Lower lobe of right lung (tissue), 2 donors: ENCODE measurements at regions not wholly inside any gene's neighbourhood (a gene's known extent, or its start where the extent isn't known, plus 50 kb on each side); places are given as distances from the start of the nearest gene placed in this dataset.
"Not testable (repeated sequence)": the region's sequence is repeated elsewhere in the genome, so short reads cannot be mapped to it uniquely, and the experiment has no call there.

Experiments used
- ATAC-seq, 2 donors: fragments of 200-7000 bp; cut with Tn5 transposase; one replicate each; pipeline ENCODE4 v1.9.1; 2020 to 2022; ENCODE audit warnings: mild to moderate bottlenecking in 2 of 2, moderate library complexity in 2 of 2
- DNase-seq: peaks from one replicate; pipeline ENCODE4 v3.0.0-alpha.2; 2020
- H3K27ac ChIP-seq: fragments of 200-600 bp; one replicate; pipeline ENCODE4 v1.8.0; 2022
- H3K27me3 ChIP-seq: fragments of 200-600 bp; one replicate; pipeline ENCODE4 v1.8.0; 2022; ENCODE audit warnings: low read depth
- H3K36me3 ChIP-seq: fragments of 200-600 bp; one replicate; pipeline ENCODE4 v1.8.0; 2022; ENCODE audit warnings: mild to moderate bottlenecking
- H3K4me1 ChIP-seq: fragments of 200-600 bp; one replicate; pipeline ENCODE4 v1.8.0; 2022
- H3K4me3 ChIP-seq: fragments of 200-600 bp; one replicate; pipeline ENCODE4 v1.8.0; 2022; ENCODE audit warnings: mild to moderate bottlenecking
- H3K9me3 ChIP-seq: fragments of 200-600 bp; one replicate; pipeline ENCODE4 v1.8.0; 2022
- intact Hi-C: fragments of 100-400 bp; cut with DNase I; formaldehyde crosslinking; loops from one replicate; pipeline ENCODE4 v1.11.0; 2022
- TF ChIP-seq, protein P1 (sequence below): fragments of 200-600 bp; IDR thresholded peaks from one replicate; pipeline ENCODE4 v1.8.0; 2022; ENCODE audit warnings: antibody characterized with exemption, mild to moderate bottlenecking
- donor health status: DM: no; HTN: yes; CAD: no; lungs with severe emphysema.

DNA sequence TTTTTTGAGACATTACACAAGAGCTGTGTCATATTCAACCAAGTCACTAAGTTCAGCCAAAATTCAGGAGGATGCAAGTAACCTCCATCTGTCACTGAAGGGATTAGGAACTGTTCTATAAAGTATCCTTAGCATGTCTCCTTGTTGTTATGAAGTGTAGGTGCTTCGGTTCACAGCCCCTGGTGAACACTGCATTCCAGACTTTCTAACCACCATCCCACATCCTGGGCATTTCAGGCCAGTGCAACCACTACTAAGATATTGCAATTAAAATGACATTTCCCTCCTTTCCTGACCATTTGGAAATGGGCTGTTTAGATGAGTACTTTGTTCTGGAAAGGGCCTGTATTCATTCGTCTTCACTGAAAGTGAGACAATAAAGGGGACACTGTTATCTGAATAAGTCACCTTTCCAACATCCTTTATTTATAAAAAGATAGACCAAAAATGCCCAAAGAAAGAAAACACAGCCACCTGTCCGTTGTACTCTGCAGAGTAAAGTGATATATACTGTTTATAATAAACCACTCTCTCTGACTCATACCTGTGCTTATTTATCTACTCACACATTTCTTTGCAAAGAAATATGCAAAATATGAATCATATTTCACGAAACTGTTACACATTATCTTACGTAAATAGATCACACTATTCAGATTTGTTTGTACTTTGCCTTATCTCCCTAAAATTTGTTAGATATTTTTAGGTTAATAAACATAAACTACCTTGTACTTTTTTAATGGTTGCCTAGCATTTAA, 861.9 kb downstream of the CDH18 start:
- intact Hi-C loops, result no loop called here
- no peak for ATAC-seq

DNA sequence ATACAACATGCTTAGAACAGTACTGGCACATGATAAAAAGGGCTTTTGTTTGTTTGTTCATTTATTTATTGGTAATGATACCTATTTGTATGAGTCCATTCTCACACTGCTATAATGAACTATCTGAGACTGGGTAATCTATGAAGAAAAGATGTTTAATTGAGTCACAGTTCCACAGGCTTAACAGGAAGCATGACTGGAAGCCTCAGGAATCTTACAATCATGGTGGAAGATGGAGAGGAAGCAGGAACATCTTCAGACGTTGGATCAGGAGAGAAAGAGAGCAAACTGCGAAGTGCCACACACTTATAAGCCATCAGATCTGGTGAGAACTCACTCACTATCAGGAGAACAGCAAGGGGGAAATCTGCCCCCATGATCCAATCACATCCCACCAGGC, 847.7 kb downstream of the CDH18 start:
- Histone ChIP-seq H3K4me1 (no peaks in the 10 kb centered on the region), H3K4me3 (no peak overlapping the region), H3K9me3 (no peaks in the 10 kb centered on the region), H3K36me3 (no peaks in the 10 kb centered on the region), H3K27me3 (no peaks in the 10 kb centered on the region), H3K27ac (no peak overlapping the region)
- ATAC-seq (no peak), DNase-seq (no peak)
- intact Hi-C loops, result no loop called here
- TF ChIP-seq, protein P1, sequence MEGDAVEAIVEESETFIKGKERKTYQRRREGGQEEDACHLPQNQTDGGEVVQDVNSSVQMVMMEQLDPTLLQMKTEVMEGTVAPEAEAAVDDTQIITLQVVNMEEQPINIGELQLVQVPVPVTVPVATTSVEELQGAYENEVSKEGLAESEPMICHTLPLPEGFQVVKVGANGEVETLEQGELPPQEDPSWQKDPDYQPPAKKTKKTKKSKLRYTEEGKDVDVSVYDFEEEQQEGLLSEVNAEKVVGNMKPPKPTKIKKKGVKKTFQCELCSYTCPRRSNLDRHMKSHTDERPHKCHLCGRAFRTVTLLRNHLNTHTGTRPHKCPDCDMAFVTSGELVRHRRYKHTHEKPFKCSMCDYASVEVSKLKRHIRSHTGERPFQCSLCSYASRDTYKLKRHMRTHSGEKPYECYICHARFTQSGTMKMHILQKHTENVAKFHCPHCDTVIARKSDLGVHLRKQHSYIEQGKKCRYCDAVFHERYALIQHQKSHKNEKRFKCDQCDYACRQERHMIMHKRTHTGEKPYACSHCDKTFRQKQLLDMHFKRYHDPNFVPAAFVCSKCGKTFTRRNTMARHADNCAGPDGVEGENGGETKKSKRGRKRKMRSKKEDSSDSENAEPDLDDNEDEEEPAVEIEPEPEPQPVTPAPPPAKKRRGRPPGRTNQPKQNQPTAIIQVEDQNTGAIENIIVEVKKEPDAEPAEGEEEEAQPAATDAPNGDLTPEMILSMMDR, result no peak

More for the DNA sequence above, 861.9 kb downstream of the CDH18 start:
- H3K27ac ChIP-seq, result no peak overlapping the region
- no peaks in the 10 kb centered on the region for H3K36me3 ChIP-seq
- H3K4me3 ChIP-seq, result no peak overlapping the region
- TF ChIP-seq, protein P1, result no peak
- DNase-seq, result no peak
- no peaks in the 10 kb centered on the region for H3K9me3 ChIP-seq
- H3K4me1 ChIP-seq, result no peaks in the 10 kb centered on the region
- H3K27me3 ChIP-seq, result no peaks in the 10 kb centered on the region

DNA sequence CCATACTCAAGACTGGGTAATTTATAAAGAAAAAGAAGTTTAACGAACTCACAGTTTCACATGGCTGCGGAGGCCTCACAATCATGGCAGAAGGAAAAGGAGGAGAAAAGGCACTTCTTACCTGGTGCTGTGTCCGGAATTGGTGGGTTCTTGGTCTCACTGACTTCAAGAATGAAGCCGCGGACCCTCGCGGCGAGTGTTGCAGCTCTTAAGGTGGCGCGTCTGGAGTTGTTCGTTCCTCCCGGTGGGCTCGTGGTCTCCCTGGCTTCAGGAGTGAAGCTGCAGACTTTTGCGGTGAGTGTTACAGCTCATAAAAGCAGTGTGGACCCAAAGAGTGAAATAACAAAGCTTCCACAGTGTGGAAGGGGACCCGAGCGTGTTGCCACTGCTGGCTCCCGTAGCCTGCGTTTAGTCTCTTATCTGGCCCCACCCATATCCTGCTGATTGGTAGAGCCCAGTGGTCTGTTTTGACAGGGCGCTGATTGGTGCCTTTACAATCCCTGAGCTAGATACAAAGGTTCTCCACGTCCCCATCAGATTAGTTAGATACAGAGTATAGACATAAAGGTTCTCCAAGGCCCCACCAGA, 846.0 kb downstream of the CDH18 start:
- intact Hi-C loops, H3K27me3 ChIP-seq, DNase-seq, H3K4me1 ChIP-seq, ATAC-seq, H3K4me3 ChIP-seq, H3K27ac ChIP-seq, H3K9me3 ChIP-seq, H3K36me3 ChIP-seq: not testable (repeated sequence)

DNA sequence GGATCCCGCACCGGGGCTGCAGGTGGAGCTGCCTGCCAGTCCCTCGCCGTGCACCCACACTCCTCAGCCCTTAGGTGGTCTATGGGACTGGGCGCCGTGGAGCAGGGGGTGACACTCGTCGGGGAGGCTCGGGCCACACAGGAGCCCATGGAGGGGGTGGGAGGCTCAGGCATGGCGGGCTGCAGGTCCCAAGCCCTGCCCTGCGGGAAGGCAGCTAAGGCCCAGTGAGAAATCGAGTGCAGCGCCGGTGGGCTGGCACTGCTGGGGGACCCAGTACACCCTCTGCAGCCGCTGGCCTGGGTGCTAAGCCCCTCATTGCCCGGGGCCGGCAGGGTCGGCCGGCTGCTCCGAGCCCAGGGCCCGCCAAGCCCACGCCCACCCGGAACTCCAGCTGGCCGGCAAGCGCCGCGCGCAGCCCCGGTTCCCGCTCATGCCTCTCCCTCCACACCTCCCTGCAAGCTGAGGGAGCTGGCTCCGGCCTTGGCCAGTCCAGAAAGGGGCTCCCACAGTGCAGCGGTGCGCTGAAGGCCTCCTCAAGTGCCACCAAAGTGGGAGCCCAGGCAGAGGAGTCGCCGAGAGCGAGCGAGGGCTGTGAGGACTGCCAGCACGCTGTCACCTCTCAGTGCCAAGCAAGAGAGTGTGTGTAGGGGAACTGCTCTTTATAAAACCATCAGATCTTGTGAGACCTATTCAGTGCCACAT, 845.1 kb downstream of the CDH18 start:
- intact Hi-C loops, result not testable (repeated sequence)

DNA sequence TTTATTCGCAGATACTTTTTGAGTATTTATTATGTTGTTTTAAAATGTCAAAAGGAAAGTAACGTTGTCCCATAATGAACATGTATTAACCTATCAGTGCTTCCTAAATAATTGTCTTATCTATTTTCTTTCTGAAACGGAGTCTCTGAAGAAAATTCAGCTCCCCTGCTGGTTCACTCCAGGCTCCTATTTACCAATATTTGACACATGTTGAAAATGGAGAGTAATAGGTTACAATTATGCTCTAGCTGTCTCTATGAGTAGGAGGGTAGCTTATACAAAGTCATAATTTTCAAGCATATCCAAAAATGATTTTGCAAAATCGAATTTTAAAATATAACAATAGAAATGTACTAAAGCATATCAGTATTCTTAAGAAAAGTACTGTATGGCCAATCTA, 844.1 kb downstream of the CDH18 start:
- Histone ChIP-seq H3K27me3 (no peaks in the 10 kb centered on the region), H3K9me3 (no peaks in the 10 kb centered on the region), H3K36me3 (no peaks in the 10 kb centered on the region), H3K4me1 (no peaks in the 10 kb centered on the region), H3K4me3 (no peak overlapping the region), H3K27ac (no peak overlapping the region)
- DNase-seq (no peak), ATAC-seq (no peak)
- TF ChIP-seq, protein P1, result no peak
- intact Hi-C loops, result no loop called here

More for the DNA sequence above, 845.1 kb downstream of the CDH18 start:
- DNase-seq, H3K9me3 ChIP-seq, H3K27ac ChIP-seq, H3K36me3 ChIP-seq, H3K4me1 ChIP-seq, H3K4me3 ChIP-seq, H3K27me3 ChIP-seq, ATAC-seq: not testable (repeated sequence)

DNA sequence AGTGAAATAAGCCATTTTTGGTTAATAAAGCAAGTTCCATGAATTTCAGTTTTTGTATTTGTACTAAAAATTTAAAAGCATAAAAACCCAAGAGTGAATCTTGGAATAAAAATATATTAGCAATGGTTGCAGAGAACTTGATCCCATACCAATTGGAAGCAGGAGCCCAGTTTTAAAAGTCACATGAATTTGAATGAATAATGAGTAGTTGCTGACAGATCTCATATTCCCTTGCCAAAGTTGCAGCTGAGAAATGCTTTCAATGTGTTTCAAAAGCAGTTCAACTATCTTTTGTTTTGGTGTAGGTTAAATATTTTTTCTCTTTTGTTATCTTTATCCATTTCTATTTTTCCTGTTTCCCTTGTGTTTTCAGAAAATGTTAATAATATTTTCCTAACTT, 818.6 kb downstream of the CDH18 start:
- Histone ChIP-seq H3K4me3 (no peak overlapping the region), H3K4me1 (no peaks in the 10 kb centered on the region), H3K36me3 (no peaks in the 10 kb centered on the region), H3K27ac (no peak overlapping the region), H3K9me3 (no peaks in the 10 kb centered on the region), H3K27me3 (no peaks in the 10 kb centered on the region)
- no peak for DNase-seq
- intact Hi-C loops, result no loop called here
- TF ChIP-seq, protein P1, result no peak
- no peak for ATAC-seq
